ENCODE measurements at regions not wholly inside any gene's neighbourhood (a gene's known extent, or its start where the extent isn't known, plus 50 kb on each side); places are given as distances from the start of the nearest gene placed in this dataset.

DNA sequence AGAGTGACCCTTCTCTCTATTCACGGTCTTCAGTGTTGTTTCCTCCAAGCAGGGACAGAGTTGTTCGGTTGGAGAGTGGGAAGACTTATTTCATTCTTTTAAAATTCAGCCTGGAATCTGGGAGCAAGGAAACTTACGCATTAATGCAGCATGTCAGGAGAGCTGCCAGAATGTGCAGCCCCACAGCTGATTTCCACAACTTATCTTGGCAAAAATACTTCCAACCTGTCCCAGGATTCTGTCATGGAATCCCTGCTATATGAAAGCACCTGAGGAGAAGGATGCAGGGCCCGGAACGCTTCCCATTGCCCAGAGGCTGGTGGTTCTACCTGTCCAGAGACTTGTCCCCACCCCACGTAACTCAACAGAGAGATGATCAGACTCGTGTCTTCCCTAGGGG lies 86.9 kb upstream of the MKI67 start:
- H3K4me1 ChIP-seq, result peaks cover 0 to 21% (median 2%) of the 10 kb centered on the region in 12 donors
- intact Hi-C loops (cut with DNase I), result loop anchor here in 2 of 10 donors (5.0 to 10.0 kb wide), 2 partner anchors 1759 to 1762 kb away; no protein-coding TSS in a partner anchor
- no peak overlapping the region for H3K4me3 ChIP-seq
- H3K27me3 ChIP-seq, result peaks cover 0 to 14% (median 0%) of the 10 kb centered on the region in 9 donors
- ATAC-seq, result no peak
- H3K9me3 ChIP-seq, result no peaks in the 10 kb centered on the region
- 81 to 86% (median 84%) methylated on average over 7 of the region's 7 CpGs for WGBS, 4 donors
- H3K36me3 ChIP-seq, result no peaks in the 10 kb centered on the region
- no peak for TF ChIP-seq POLR2A (IDR thresholded peaks at IDR 0.05)
- TF ChIP-seq, protein P1, sequence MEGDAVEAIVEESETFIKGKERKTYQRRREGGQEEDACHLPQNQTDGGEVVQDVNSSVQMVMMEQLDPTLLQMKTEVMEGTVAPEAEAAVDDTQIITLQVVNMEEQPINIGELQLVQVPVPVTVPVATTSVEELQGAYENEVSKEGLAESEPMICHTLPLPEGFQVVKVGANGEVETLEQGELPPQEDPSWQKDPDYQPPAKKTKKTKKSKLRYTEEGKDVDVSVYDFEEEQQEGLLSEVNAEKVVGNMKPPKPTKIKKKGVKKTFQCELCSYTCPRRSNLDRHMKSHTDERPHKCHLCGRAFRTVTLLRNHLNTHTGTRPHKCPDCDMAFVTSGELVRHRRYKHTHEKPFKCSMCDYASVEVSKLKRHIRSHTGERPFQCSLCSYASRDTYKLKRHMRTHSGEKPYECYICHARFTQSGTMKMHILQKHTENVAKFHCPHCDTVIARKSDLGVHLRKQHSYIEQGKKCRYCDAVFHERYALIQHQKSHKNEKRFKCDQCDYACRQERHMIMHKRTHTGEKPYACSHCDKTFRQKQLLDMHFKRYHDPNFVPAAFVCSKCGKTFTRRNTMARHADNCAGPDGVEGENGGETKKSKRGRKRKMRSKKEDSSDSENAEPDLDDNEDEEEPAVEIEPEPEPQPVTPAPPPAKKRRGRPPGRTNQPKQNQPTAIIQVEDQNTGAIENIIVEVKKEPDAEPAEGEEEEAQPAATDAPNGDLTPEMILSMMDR (IDR thresholded peaks at IDR 0.05), result no peak
- no peak for DNase-seq
- no peak overlapping the region for H3K27ac ChIP-seq

DNA sequence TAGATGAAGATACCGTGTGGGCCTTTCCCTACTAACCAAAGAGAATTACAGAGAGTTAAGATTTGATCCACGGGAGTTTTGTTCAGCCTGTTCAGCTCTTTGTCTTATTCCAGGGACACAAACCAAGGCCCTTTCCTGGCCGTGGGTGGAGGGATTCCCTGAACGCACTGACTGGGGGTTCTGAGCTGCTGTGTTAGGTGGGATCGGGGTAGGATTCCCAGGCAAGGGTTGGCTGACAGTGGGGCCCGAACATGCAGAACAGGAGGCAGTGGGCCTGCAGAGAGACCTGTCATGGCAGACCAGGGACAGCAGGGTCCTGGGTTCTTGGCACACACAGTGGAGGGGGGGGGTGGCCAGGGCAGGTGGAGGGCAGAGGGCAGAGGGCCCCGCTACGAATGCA lies 89.5 kb upstream of the MKI67 start:
- H3K9me3 ChIP-seq, result no peaks in the 10 kb centered on the region
- DNase-seq, result no peak
- no peaks in the 10 kb centered on the region for H3K36me3 ChIP-seq
- no peak overlapping the region for H3K27ac ChIP-seq
- H3K4me1 ChIP-seq, result peaks cover 0 to 17% (median 0%) of the 10 kb centered on the region in 12 donors
- ATAC-seq, result no peak
- no peak overlapping the region for H3K4me3 ChIP-seq
- WGBS, 4 donors, result 70 to 86% (median 81%) methylated on average over 7 to 8 of the region's 8 CpGs
- TF ChIP-seq, protein P1 (IDR thresholded peaks at IDR 0.05), result no peak
- TF ChIP-seq POLR2A (IDR thresholded peaks at IDR 0.05), result no peak
- intact Hi-C loops (cut with DNase I), result loop anchor here in 1 of 10 donors (10.0 kb wide), 1 partner anchor 1759 kb away; no protein-coding TSS in a partner anchor
- H3K27me3 ChIP-seq, result peaks cover 0 to 6% (median 0%) of the 10 kb centered on the region in 9 donors

DNA sequence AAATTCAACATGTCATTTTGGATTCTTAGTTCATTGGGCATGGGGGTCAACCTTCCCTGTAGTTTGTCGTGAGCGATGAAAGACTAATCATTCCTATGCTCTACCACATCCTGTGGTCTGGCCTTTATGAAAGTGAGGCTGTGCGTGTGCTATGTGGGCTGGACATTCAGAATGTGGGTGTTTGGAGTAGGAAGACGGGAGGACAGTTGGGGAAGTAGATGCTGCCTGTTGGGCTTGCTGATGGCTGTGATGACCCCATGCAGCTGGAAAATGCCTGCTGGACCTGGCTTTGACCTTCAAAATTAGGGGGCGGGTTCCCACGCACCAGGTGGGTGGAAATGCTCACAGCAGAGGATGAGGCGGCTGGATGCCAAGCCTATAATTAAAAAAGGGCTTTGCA lies 90.9 kb upstream of the MKI67 start:
- Histone ChIP-seq H3K9me3 (no peaks in the 10 kb centered on the region), H3K4me1 (peaks cover 0 to 11% (median 0%) of the 10 kb centered on the region in 12 donors), H3K4me3 (no peak overlapping the region), H3K27ac (no peak overlapping the region), H3K36me3 (no peaks in the 10 kb centered on the region), H3K27me3 (peaks cover 0 to 6% (median 0%) of the 10 kb centered on the region in 9 donors)
- no peak for DNase-seq
- intact Hi-C loops (cut with DNase I), result loop anchor here in 1 of 10 donors (10.0 kb wide), 1 partner anchor 1758 kb away; no protein-coding TSS in a partner anchor
- TF ChIP-seq, protein P1 (IDR thresholded peaks at IDR 0.05), result no peak
- no peak for TF ChIP-seq POLR2A (IDR thresholded peaks at IDR 0.05)
- 80 to 93% (median 86%) methylated on average over 7 of the region's 7 CpGs for whole genome bisulfite sequencing, 4 donors
- ATAC-seq, result no peak

DNA sequence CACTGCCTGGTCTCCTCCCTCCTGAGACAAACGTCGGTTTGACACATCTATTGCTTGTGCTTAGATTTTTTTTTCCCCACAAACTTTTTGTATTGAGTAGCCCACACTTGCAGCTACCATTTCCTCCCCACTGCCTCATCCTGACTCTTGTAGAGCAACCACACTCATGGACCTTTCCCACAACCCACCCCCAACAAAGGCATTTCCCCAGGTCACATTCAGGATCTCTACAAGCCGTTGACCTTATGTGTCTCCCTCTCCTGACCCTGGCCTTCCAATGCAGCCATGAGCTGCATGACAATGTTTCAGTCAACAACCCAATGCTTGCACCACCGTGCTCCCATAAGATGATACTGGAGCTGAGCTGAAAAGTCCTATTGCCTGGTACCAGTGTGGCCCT lies 91.9 kb upstream of the MKI67 start:
- no peaks in the 10 kb centered on the region for H3K36me3 ChIP-seq
- H3K4me3 ChIP-seq, result no peak overlapping the region
- ATAC-seq (no peak), DNase-seq (no peak)
- 83 to 90% (median 86%) methylated on average over 4 of the region's 4 CpGs for WGBS, 4 donors
- H3K9me3 ChIP-seq, result no peaks in the 10 kb centered on the region
- H3K27ac ChIP-seq, result no peak overlapping the region
- peaks cover 0 to 9% (median 0%) of the 10 kb centered on the region in 12 donors for H3K4me1 ChIP-seq
- TF ChIP-seq POLR2A (IDR thresholded peaks at IDR 0.05), result no peak
- TF ChIP-seq, protein P1 (IDR thresholded peaks at IDR 0.05), result no peak
- peaks cover 0 to 10% (median 0%) of the 10 kb centered on the region in 9 donors for H3K27me3 ChIP-seq
- intact Hi-C loops (cut with DNase I), result loop anchor here in 1 of 10 donors (10.0 kb wide), 1 partner anchor 1757 kb away; no protein-coding TSS in a partner anchor
